NCI-H774 (cell line): ENCODE measurements at regions not wholly inside any gene's neighbourhood (a gene's known extent, or its start where the extent isn't known, plus 50 kb on each side); places are given as distances from the start of the nearest gene placed in this dataset.

ENCODE experiments used
- DNase-seq: peaks from one replicate; lab custom pipeline; 2025; lab: John Stamatoyannopoulos, UW

- DNase-seq, result no peak
Observed at GRCh38 chr6:133697185-133697584, 191.7 kb upstream of the TCF21 start.

GRCh38 chr6:133697666-133698065 is 191.2 kb upstream of the TCF21 start:
- no peak for DNase-seq

DNA sequence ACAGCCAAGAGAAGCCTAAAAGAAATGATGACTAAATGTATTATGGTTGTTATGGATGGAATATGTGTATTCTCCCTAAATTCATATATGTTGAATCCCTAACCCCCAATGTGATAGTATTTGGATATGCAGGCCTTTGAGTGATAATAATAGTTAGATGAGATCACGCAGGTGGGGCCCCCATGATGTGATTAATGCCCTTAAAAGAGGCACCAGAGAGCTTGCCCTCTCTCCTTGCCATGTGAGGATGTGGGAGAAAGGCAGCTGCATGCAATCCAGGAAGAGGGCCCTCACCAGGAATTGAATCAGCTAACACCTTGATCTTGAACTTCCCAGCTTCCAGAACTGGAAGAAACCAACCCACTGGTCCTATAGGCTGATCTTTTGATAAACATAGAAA is 190.6 kb upstream of the TCF21 start:
- no peak for DNase-seq

GRCh38 chr6:133699741-133700385 is 189.1 kb upstream of the TCF21 start:
- DNase-seq, result no peak

- DNase-seq, result no peak
Observed at GRCh38 chr6:133701633-133702331, 187.1 kb upstream of the TCF21 start.

DNA sequence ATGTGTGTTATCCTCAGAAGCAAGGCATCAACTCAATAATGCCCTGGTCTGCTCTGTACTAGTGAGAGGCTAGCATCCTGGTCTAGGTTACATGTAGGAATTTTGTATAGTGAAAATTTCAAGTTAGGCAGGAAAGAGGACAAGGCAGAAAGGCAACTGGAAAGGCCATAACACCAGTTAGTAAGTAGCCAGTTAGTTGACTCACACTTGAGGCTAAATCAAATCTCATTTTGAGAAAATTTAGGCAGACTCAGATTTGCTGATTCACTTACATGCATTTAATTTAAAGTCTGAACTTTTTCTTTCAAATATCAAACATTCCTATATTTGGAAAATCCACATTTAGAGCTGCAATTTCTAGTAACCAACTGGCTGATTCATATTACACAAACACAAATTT is 184.5 kb upstream of the TCF21 start:
- DNase-seq, result no peak

GRCh38 chr6:133705066-133705465 is 183.8 kb upstream of the TCF21 start:
- no peak for DNase-seq

DNA sequence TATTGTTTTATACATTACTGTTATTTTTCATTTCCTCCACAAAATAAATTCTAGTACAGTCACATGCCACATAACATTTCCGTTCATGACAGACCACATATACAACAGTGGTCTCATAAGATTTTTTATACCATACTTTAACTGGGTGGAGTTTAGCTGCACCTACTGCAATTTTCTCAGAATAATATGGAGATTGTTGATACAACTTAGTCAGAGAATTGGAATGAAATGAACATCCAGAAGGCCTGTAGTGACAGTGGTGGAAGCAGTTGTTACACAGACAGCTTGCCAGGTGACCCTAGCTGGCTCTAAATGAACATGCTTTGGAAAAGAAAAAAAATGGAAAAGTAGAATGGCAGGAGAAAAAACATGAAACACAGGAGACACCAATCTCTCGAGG is 183.2 kb upstream of the TCF21 start:
- DNase-seq, result no peak

DNA sequence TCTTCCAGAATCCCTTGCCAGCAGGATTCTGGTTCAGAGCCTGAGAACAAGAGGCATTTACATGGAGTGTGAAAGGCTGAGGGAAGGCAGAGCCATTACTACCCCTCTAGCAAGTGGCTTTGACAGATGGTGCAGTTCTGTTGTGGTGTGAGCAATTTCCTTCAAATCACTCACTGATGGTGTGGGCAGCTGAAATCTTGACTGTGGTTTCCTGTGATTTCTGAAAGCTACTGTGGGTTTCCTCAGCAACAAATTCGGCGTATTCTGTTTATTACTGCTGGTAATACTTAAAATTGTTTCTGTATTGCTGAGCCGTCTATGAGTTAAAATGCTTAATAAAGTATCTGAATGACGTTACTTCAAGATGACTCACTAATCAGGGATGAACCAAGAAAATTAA is 181.5 kb upstream of the TCF21 start:
- DNase-seq, result no peak

DNA sequence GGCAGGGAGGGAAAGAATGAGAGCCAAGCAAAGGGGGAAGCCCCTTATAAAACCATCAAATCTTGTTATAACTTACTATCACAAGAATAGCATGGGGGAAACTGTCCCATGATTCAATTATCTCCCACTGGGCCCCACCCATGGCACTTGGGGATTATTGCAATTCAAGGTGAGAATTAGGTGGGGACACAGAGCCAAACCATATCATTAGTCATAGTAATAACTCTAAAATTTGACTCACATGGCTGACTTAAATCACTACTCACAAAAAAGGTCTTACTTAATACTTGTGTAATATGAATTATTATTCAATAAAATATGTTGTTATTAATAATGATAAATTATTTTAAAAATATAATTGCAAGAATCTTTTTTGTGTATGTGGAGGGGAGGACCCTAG is 178.1 kb upstream of the TCF21 start:
- DNase-seq, result no peak

DNA sequence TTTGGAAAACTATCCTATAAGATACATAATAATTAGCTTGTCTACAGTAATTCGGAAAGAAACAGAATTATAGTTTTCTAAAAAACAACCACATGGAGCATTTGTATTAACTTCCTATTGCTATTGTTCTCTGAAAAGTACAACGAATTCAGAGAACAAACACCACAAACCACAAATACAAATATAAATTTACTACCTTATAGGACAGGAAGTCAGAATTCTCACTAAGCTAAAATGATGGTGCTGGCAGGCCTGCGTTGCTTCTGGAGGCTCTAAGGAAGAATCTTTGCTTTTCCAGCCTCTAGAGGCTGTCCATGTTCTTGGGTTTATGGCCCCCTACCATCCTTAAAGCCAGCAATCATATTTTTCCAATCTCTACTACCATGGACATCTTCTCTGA is 173.6 kb upstream of the TCF21 start:
- DNase-seq, result no peak

GRCh38 chr6:133724726-133725125 is 164.2 kb upstream of the TCF21 start:
- no peak for DNase-seq

DNA sequence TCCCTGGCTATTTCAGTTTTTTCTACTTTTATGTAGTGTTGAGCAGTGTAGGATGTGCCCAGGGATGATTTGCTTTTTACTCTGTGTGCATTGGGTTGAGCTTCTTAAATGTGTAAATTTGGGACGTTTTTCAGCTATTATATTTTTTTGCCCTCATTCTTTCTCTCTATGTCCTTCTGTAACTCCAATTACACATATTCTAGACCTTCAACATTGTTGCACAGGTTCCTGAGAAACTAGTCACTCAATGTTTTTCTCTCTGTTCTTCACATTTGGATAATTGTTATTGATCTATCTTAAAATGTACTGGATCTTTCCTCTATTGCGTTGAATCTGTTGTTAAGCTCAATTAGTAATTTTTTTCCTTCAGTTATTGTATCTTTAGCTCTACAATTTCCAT is 162.7 kb upstream of the TCF21 start:
- DNase-seq, result no peak

DNA sequence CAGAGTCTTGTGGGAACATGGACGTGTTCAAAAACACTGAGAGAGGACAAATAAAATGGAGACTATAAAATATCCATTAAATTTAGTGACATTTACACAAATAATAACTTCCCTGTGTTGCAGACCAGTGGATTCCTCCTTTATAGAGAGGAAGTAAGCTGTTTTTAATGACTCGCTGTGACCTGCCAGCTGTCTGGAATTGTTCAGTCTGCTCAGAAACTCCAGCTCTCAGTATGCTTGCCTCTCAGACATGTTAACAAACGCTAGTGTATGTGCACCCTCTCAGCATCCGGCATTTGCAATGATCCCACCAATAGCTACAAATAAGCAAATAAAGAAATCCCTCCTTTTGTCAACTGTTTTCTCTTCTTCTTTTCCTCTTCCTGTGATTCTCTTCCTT is 158.0 kb upstream of the TCF21 start:
- DNase-seq, result no peak

- DNase-seq, result no peak
Observed at GRCh38 chr6:133740218-133740617, 148.7 kb upstream of the TCF21 start.

- no peak for DNase-seq
Observed at GRCh38 chr6:133740816-133741215, 148.1 kb upstream of the TCF21 start.

DNA sequence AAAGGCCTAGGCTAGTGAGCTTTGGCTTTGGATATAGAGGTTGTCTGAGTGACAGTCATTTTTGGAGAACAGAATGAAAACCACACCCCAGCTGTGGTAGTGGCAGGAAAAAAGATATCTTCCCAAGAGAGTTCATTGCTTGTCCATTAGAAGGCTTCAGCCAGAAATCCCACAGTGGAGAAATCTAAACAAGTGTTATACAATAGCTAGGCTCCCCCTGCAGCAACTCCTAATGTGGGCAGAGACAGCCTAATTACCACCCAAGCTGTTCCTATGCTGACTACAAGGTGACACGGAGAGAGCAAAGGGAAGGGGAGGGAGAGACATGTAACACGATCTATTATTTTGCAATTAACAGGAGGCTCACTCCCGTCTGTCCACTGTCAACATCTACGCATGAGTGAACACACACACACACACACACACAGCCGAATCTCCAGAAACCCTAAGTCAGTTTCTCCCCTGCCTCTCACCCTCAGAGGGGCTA is 147.5 kb upstream of the TCF21 start:
- DNase-seq, result peak; percentile 38

GRCh38 chr6:133743621-133744020 is 145.3 kb upstream of the TCF21 start:
- DNase-seq, result no peak

- DNase-seq, result no peak
Observed at GRCh38 chr6:133746417-133746770, 142.5 kb upstream of the TCF21 start.

DNA sequence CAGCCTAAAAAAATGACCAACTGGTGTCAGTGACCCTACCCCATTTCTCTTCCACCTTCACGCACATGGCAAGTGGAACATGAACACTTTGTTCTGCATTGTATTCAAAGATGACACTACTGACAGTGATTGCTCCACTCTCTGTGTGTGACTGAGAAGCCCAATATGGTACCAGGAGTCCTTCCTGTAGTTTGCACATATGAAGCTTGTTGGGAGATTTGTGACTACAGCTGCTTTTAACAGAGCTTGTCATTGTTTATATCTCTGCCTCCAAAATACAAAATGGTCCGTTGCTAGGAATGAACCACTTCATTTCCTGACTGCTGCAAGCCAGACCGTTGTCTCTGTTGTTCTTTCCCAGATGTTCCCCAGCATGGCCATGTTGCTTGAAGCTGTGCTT is 140.3 kb upstream of the TCF21 start:
- no peak for DNase-seq

- no peak for DNase-seq
Observed at GRCh38 chr6:133749427-133749826, 139.5 kb upstream of the TCF21 start.

- DNase-seq, result no peak
Observed at GRCh38 chr6:133752129-133752528, 136.8 kb upstream of the TCF21 start.

DNA sequence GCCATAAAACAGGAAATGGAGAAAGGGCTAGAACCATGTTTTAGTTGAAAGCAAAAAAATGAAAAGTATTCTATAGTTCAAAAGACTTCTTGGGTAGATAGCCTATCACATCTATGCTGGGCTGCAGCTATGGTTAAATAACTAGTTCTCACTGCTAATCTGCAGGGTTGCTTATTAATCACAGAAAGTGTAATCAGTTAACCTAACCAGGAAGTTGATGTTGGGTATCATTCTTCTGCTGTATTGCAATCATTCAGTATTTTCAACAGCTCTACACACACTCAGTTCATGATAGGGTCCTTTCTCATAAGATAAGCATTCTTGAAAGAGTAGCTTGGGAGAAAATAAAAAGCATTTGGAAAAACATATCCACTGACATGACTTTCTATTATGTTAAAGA is 135.2 kb upstream of the TCF21 start:
- DNase-seq, result no peak

GRCh38 chr6:133754298-133754697 is 134.6 kb upstream of the TCF21 start:
- no peak for DNase-seq
